MV-4-11 (cell line): ENCODE measurements at regions not wholly inside any gene's neighbourhood (a gene's known extent, or its start where the extent isn't known, plus 50 kb on each side); places are given as distances from the start of the nearest gene placed in this dataset.
"Not testable (repeated sequence)": the region's sequence is repeated elsewhere in the genome, so short reads cannot be mapped to it uniquely, and the experiment has no call there.

Source experiments
- DNase-seq: peaks from one replicate; lab custom pipeline; 2025; lab: John Stamatoyannopoulos, UW

- not testable (repeated sequence) for DNase-seq
Measured at GRCh38 chr1:25171013-25171412, 61.3 kb downstream of the SYF2 start.

GRCh38 chr1:25170439-25170838 is 61.9 kb downstream of the SYF2 start:
- no peak for DNase-seq

GRCh38 chr1:25169610-25170009 is 62.7 kb downstream of the SYF2 start:
- no peak for DNase-seq

DNA sequence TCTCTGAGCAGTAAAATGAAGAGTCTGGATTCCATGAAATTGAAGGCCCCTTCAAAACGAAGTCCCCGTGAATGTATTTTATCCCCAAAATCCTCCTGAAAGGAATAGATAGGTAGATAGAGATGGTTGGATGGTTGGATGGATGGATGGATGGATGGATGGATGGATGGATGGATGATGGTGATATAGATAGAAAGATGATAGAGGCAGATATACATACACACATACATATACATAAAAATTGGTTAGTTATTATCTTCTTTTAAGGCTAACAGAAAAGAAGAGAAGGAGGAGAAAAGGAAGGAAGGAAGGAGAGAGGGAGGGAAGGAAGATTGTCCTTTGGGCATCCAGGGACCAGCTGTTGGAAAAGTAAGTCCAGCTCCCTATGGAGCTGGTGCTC is 63.1 kb downstream of the SYF2 start:
- DNase-seq: no peak

DNA sequence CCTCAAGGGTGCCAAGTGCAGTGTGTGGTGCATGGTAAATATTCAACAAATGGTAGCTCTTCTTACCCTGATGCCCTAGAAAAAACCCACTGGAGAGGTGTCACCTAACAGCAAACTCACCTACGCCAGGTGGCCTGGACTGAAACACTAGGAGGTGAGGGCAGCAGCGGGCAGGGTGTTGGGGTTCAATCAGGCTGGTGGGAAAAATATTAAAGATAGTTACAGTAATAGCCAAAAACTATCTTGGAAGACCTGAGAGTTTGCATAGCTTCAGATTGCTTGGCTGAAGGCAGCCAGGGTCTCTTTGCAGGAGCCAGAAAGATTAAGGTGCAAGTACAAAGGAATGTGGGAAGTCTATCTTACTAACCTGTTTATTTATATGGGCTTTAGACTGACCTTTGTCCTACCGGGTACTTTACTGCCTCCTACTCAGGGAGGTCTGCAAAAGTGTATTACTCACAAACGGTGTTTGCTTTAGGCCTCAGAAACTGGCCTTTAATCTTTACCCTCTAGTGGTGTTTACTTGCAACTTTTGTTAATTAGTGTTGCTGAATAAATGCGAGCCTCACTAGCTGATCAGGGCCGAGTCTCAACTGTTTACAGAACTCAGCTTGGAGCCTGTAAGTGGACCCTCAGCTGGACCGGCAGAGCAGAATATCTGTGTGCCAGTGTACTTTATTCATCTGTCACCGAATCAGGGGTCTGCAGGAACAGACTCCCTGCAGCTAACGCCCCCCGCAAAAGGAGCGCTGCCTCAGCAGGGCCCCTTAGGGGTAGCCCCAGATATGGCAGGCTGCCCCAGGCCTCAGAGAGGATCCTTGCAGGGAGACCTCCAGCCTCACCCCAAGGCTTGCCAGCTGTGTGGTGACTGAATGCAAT is 63.9 kb downstream of the SYF2 start:
- DNase-seq: no peak

DNA sequence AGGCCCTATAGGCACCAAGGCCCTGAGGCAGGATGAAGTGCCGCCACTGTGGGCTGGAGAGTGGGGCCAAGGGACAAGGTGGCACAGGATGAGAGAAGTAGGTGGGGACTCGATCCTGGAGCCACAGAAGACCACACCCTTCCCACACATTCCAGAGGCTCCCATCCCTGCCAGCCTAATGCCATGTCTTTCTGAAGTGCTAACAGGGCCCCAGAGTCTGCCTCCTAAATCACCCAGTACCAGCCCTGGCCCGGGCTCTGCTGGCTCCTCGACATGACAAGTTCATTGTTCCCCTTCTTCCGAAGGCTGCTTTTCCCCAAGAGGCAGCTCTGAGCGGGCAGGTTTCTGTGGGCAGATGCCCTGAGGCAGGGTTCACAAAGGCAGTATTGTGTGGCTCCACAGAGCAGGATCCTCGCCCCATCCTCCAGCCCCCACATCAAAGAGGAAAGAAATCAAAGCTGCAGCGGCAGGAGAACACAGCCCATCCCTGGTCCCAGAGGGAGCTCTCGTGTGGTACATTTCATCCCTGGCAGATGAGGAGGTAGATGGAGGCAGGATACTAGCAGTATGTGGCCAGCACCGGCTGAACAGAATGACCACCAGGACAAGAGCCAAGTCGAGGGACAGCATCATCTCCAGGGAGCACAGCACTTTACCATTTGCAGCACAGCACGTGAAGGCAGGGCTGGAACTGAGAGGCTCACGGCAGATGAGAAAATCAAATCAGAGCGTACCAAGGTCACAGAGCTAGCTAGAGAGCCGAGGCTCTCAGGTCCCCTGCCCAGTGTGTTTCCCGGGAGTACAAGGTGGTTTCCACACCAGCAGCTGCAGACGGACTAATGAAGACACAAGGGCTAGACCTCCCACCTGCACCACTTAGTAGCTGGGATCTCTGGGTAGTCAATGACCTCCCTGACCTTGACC is 64.8 kb downstream of the SYF2 start:
- DNase-seq: no peak

- no peak for DNase-seq
Measured at GRCh38 chr1:25166847-25167246, 65.5 kb downstream of the SYF2 start.

GRCh38 chr1:25163986-25164385 is 68.3 kb downstream of the SYF2 start:
- DNase-seq: no peak

DNA sequence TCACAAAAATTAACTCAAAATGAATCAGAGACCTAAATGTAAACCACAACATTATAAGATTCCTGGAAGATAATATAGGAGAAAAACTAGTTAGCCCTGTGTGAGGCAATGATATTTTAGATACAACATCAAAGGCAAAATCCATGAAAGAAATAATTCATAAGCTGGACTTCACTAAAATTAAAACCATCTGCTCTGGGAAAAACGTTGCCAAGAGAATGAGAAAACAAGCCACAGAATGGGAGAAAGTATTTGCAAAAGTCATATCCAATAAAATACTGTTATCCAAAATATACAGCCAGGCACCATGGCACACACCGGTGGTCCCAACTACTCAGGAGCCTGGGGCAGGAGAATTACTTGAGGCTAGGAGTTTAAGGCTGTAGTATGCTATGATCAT is 70.3 kb downstream of the SYF2 start:
- DNase-seq: no peak

- no peak for DNase-seq
Measured at GRCh38 chr1:25157846-25158245, 74.5 kb downstream of the SYF2 start.

- no peak for DNase-seq
Measured at GRCh38 chr1:25150985-25151495, 81.3 kb downstream of the SYF2 start.

DNA sequence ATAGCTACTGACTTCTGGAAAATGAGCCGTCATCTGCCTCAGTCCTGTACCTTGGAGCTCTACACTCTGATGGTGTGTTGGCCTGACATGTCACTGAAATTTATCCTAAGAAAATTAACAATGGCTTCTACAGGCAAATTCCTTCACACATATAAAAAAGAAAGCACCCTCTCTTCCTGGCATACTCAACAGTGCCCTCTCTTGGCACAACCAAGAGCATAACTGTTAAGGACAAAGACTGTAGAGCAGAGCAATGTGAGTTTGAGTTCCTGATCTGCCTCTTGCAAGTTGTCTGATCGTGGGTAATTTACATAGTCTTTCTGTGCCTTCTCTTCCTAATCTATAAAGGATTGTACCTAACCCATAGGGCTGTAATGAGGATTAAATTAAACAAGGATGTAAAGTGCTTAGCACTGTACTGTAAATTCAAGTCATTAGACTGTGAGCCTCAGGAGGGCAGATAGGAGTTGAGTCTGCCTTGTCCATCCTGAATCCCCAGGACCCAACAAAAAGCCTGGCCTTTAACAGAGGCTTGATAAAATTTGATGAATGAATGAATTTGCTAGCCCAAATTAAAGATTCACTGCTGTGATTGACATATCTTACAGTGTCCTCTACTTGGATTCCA is 83.5 kb downstream of the SYF2 start:
- DNase-seq: peak; percentile 66

GRCh38 chr1:25146451-25146855 is 85.8 kb downstream of the SYF2 start:
- DNase-seq: no peak

DNA sequence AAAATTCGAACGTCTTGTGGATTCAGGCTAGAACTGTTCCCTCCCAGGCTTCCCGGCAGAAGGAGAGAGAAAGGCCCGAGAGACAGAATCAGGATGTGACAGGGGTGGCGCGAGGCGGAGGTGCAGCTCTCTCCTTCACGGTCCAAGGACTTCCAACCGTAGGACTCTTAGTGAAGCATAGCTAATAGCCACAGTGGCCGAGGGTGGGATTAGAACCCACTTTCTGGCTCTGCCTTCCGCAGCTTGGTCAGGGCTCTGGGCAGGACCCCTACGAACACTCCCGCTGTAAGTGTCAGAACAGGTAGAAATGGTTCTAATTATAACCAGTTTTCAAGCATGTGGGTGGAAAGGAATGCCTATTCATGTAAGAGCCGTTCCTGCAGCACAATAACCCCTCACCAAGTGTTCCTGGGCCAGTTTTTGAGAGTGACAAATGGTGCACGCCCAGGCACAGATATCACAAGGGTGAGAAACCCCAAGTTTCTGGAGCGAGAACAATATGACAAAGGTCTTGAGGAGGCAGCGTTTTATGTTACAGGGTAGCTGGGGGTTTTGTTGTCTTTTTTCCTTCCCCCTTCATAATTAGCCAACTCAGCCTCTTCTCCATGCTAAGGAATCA is 86.4 kb downstream of the SYF2 start:
- no peak for DNase-seq

GRCh38 chr1:25140073-25140797 is 92.1 kb downstream of the SYF2 start:
- peak; percentile 95 for DNase-seq

- DNase-seq: peak; percentile 58
Measured at GRCh38 chr1:25137521-25138395, 94.5 kb downstream of the SYF2 start.

DNA sequence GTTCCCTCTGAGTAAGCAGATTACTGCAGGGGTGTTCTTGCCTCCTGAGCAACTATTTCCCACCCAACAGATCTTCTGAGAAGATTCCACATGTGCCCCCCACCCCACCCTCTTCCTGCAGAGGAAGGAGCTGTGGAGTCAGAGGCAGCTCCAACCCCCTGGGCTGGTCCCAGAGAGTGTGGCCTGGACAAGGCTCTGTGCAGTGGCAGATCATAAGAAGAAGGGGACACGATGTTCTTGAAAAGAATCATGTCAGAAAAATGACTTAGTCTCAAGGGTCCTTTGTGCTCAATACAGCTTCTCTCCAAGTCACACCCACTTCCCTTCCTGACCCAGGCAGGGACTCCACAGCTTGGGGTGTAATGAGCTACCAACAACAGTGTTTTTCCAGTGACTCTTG is 95.2 kb downstream of the SYF2 start:
- no peak for DNase-seq

DNA sequence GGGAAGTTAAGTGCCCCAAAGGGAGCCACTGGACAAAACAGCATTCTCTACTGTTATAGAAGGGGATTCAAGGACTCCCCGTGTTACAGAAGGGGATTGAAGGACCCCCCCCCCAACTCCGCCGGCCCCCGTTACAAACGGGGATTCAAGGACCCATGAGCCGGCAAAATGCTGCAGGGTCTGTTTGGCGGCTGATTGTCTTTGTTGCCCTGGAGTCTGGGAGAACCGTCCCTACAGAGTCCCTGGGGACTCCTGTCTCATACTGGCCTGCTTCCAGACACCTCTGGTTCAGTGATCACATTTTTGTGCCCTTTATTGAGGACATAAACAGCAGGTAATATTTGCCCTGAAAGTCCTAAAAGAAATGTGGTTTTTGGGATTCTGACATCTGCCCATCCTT is 96.4 kb downstream of the SYF2 start:
- no peak for DNase-seq

DNA sequence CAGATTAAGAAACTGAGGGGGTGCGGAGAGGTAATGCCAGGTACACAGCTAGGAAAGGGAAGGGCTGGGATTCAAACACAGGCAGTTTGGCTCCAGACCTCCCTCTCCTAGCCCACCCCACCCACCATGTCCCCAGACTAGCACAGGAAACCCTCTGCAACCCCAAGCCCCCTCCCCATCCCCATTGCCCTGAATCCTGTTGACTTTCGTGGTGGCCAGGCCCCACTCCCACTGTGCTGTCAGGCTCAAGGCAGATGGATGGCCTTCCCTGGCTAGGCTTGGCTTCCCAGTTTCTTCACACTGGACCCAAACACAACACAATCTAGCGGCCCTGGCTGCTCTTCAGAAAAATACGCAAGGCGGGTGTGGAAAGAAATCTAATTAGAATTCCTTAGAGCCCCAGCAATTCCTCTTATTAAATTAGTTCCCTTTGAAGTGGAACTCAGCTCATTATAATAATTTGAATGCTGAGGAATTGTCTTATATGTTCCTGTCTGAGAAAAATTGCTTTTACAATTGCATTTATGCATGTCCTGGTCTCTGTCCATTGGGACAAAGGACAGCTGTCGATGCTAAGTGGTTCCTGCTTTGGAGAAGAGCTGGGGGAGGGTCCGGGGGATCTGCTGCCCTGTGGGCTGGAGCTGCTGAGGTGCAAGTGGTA is 97.4 kb downstream of the SYF2 start:
- DNase-seq: no peak

DNA sequence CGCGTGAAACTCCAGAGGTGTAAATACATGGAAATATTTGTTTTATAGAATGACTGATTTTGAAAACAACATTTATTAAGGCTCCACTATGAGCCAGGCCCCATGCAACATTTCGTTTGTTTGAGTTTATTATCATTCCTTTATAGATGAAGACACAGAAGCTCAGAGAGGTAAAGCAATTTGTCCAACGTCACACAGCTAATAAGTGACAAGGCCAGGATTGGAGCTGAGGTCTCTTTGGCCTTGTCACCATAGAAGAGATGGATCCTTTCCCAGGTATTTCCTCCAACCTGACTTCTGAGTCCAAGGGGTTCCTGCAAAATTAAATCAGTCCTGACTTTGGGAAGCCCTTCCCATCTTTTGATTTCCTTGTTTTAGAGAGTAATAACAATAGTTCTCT is 98.0 kb downstream of the SYF2 start:
- no peak for DNase-seq
